Esophagus (tissue), 2 donors: ENCODE measurements at regions not wholly inside any gene's neighbourhood (a gene's known extent, or its start where the extent isn't known, plus 50 kb on each side); places are given as distances from the start of the nearest gene placed in this dataset.

Experiments used
- H3K27ac ChIP-seq, 2 donors: one replicate each; pipeline ENCODE4 v1.5.1; 2013; ENCODE audit warnings: low read depth in 2 of 2, mild to moderate bottlenecking in 2 of 2, inconsistent platforms in 1 of 2, low read length in 1 of 2, moderate library complexity in 1 of 2
- H3K27me3 ChIP-seq, 2 donors: one replicate each; pipeline ENCODE4 v1.6.1; 2013; ENCODE audit warnings: low read length in 2 of 2, control low read depth in 1 of 2, mild to moderate bottlenecking in 1 of 2; ENCODE audit not compliant: insufficient read depth in 2 of 2, control insufficient read depth in 1 of 2
- H3K36me3 ChIP-seq, 2 donors: one replicate each; pipeline ENCODE4 v1.6.1; 2013; ENCODE audit warnings: low read length in 1 of 2; ENCODE audit not compliant: control insufficient read depth in 2 of 2, insufficient read depth in 2 of 2
- H3K4me1 ChIP-seq, 2 donors: one replicate each; pipeline ENCODE4 v1.6.1; 2013; ENCODE audit warnings: low read length in 1 of 2; ENCODE audit not compliant: control insufficient read depth in 2 of 2, insufficient read depth in 2 of 2
- H3K4me3 ChIP-seq, 2 donors: one replicate each; pipeline ENCODE4 v1.5.1; 2013; ENCODE audit warnings: low read length in 2 of 2, mild to moderate bottlenecking in 2 of 2, low read depth in 1 of 2, moderate library complexity in 1 of 2
- H3K9me3 ChIP-seq, 2 donors: one replicate each; pipeline ENCODE4 v1.6.1; 2013; ENCODE audit warnings: mild to moderate bottlenecking in 2 of 2, low read depth in 1 of 2, low read length in 1 of 2, moderate library complexity in 1 of 2; ENCODE audit not compliant: control insufficient read depth in 2 of 2, insufficient read depth in 1 of 2
- WGBS, 2 donors: extraction: QIAGEN DNeasy Blood & Tissue Kit; methylation state at CpG; one replicate each; pipeline ENCODE4 v1.1.7; 2013; 5-methylcytosine and 5-hydroxymethylcytosine counted together
- donor health status: healthy with polysubstance abuse.
- donor health status: Bipolar disorder and iron deficiency.

GRCh38 chr6:134676307-134677281 is 273.3 kb downstream of the ALDH8A1 start:
- Histone ChIP-seq H3K4me3 (no peak overlapping the region), H3K27me3 (no peaks in the 10 kb centered on the region), H3K4me1 (no peaks in the 10 kb centered on the region), H3K36me3 (no peaks in the 10 kb centered on the region), H3K27ac (no peak overlapping the region), H3K9me3 (no peaks in the 10 kb centered on the region)
- WGBS, 2 donors = 75 to 82% methylated on average over 6 of the region's 6 CpGs

- H3K27ac ChIP-seq = no peak overlapping the region
- WGBS, 2 donors = 85 to 87% methylated on average over 11 of the region's 11 CpGs
Measured at GRCh38 chr6:134675110-134676054, 274.5 kb downstream of the ALDH8A1 start.

GRCh38 chr6:134674562-134674961 is 275.3 kb downstream of the ALDH8A1 start:
- no peaks in the 10 kb centered on the region for H3K36me3 ChIP-seq
- no peak overlapping the region for H3K27ac ChIP-seq
- no peaks in the 10 kb centered on the region for H3K27me3 ChIP-seq
- no peak overlapping the region for H3K4me3 ChIP-seq
- no peaks in the 10 kb centered on the region for H3K9me3 ChIP-seq
- no peaks in the 10 kb centered on the region for H3K4me1 ChIP-seq
- 83 to 92% methylated on average over 2 of the region's 2 CpGs for WGBS, 2 donors

More at GRCh38 chr6:134675110-134676054, 274.5 kb downstream of the ALDH8A1 start:
- Histone ChIP-seq H3K36me3 (no peaks in the 10 kb centered on the region), H3K27me3 (no peaks in the 10 kb centered on the region), H3K9me3 (no peaks in the 10 kb centered on the region), H3K4me1 (no peaks in the 10 kb centered on the region), H3K4me3 (no peak overlapping the region)

GRCh38 chr6:134669485-134669884 is 280.4 kb downstream of the ALDH8A1 start:
- Histone ChIP-seq H3K4me3 (no peak overlapping the region), H3K27ac (no peak overlapping the region), H3K9me3 (no peaks in the 10 kb centered on the region), H3K36me3 (no peaks in the 10 kb centered on the region), H3K27me3 (no peaks in the 10 kb centered on the region), H3K4me1 (no peaks in the 10 kb centered on the region)

- H3K4me3 ChIP-seq = no peak overlapping the region
- no peaks in the 10 kb centered on the region for H3K4me1 ChIP-seq
- no peaks in the 10 kb centered on the region for H3K27me3 ChIP-seq
- no peak overlapping the region for H3K27ac ChIP-seq
- H3K36me3 ChIP-seq = no peaks in the 10 kb centered on the region
- 97 to 98% methylated on average over 2 of the region's 2 CpGs for WGBS, 2 donors
- no peaks in the 10 kb centered on the region for H3K9me3 ChIP-seq
Measured at GRCh38 chr6:134667111-134667510, 282.8 kb downstream of the ALDH8A1 start.

- no peaks in the 10 kb centered on the region for H3K9me3 ChIP-seq
- H3K27me3 ChIP-seq = no peaks in the 10 kb centered on the region
- no peaks in the 10 kb centered on the region for H3K4me1 ChIP-seq
- WGBS, 2 donors = 81 to 85% methylated on average over 2 of the region's 2 CpGs
- no peak overlapping the region for H3K4me3 ChIP-seq
- H3K36me3 ChIP-seq = no peaks in the 10 kb centered on the region
- H3K27ac ChIP-seq = no peak overlapping the region
Measured at GRCh38 chr6:134666125-134666524, 283.8 kb downstream of the ALDH8A1 start.

- Histone ChIP-seq H3K36me3 (no peaks in the 10 kb centered on the region), H3K27me3 (no peaks in the 10 kb centered on the region), H3K27ac (no peak overlapping the region), H3K9me3 (no peaks in the 10 kb centered on the region), H3K4me3 (no peak overlapping the region), H3K4me1 (no peaks in the 10 kb centered on the region)
- WGBS, 2 donors = 86 to 93% methylated on average over 10 of the region's 10 CpGs
Measured at GRCh38 chr6:134665029-134665723, 284.7 kb downstream of the ALDH8A1 start.

GRCh38 chr6:134663800-134664535 is 285.9 kb downstream of the ALDH8A1 start:
- H3K36me3 ChIP-seq = no peaks in the 10 kb centered on the region
- H3K27ac ChIP-seq = no peak overlapping the region
- no peak overlapping the region for H3K4me3 ChIP-seq
- H3K9me3 ChIP-seq = no peaks in the 10 kb centered on the region
- WGBS, 2 donors = 92 to 94% methylated on average over 3 of the region's 3 CpGs
- H3K27me3 ChIP-seq = no peaks in the 10 kb centered on the region
- no peaks in the 10 kb centered on the region for H3K4me1 ChIP-seq

- Histone ChIP-seq H3K4me3 (no peak overlapping the region), H3K9me3 (no peaks in the 10 kb centered on the region), H3K27me3 (no peaks in the 10 kb centered on the region), H3K4me1 (no peaks in the 10 kb centered on the region), H3K27ac (no peak overlapping the region), H3K36me3 (no peaks in the 10 kb centered on the region)
- WGBS, 2 donors = 80 to 81% methylated on average over 4 of the region's 4 CpGs
Measured at GRCh38 chr6:134663356-134663755, 286.5 kb downstream of the ALDH8A1 start.
